Neural cell (in vitro differentiated cells): ENCODE measurements at regions not wholly inside any gene's neighbourhood (a gene's known extent, or its start where the extent isn't known, plus 50 kb on each side); places are given as distances from the start of the nearest gene placed in this dataset.

ENCODE experiments used
- EP300 ChIP-seq: fragments of 450-650 bp; conservative IDR thresholded peaks from 2 replicates; pipeline ENCODE4 v1.6.1; 2014; ENCODE audit warnings: antibody characterized with exemption, mild to moderate bottlenecking, moderate library complexity; ENCODE audit not compliant: poor library complexity, severe bottlenecking
- EZH2 ChIP-seq: fragments of 200-600, 300-800 bp; shearing (Covaris generic), sonication (generic); IDR thresholded peaks from 2 replicates; pipeline ENCODE4 v1.6.1; 2014; ENCODE audit warnings: antibody characterized with exemption, low read length, borderline replicate concordance, mild to moderate bottlenecking; ENCODE audit not compliant: insufficient read depth, poor library complexity, severe bottlenecking
- MXI1 ChIP-seq: fragments of 450-650 bp; conservative IDR thresholded peaks from 2 replicates; pipeline ENCODE4 v1.6.1; 2014; ENCODE audit warnings: antibody characterized with exemption, mild to moderate bottlenecking; ENCODE audit not compliant: poor library complexity, severe bottlenecking
- POLR2AphosphoS5 ChIP-seq: IDR thresholded peaks from 2 replicates; pipeline ENCODE4 v1.6.1; 2012
- RAD21 ChIP-seq: fragments of 450-650 bp; conservative IDR thresholded peaks from 2 replicates; pipeline ENCODE4 v1.6.1; 2014; ENCODE audit warnings: antibody characterized with exemption, mild to moderate bottlenecking, moderate library complexity
- SMC3 ChIP-seq: fragments of 450-650 bp; conservative IDR thresholded peaks from 2 replicates; pipeline ENCODE4 v1.6.1; 2014; ENCODE audit warnings: antibody characterized with exemption, mild to moderate bottlenecking, moderate library complexity; ENCODE audit not compliant: poor library complexity
- TAF1 ChIP-seq: IDR thresholded peaks from 2 replicates; pipeline ENCODE4 v1.6.1; 2012; ENCODE audit warnings: low read depth
- TF ChIP-seq, protein P1 (sequence below): fragments of 450-650 bp; IDR thresholded peaks from 2 replicates; pipeline ENCODE4 v1.5.1; 2014; ENCODE audit warnings: antibody characterized with exemption, mild to moderate bottlenecking, moderate library complexity; ENCODE audit not compliant: poor library complexity, severe bottlenecking
- TF ChIP-seq, protein P2 (sequence below): IDR thresholded peaks from 2 replicates; pipeline ENCODE4 v1.6.1; 2012; ENCODE audit warnings: borderline replicate concordance

DNA sequence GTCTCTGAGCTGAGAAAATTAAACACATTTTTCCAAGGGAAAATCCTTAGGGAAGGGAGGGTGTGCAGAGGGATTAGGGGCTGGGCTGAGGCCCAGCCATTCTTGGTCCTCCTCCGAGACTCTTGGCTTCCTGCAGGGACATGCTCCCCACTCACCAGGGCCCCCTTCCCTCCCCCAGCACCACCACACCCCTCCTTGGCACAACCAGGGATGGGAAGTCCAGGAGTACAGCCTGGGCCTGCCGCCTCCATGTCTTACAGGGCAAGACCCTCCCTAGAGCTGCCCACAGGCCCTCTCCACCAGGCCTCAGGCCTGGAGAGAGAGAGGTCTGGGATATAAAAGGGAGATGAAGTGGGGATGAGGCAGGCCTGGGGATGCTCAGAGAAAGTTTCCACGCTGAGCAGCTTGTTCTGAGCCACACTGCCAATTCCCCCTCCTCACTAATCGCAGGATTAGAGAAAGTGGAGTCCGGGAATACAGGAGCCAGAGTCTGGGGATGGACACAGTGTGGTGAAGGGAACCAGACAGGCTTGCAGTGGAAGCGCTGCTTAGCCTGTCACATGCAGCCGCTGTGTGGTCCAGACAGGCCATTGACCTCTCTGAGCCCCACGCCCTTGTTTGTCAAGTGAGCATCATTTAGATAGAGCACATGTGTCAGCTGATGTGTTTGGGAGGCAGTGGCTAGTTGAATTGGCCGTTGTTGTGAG, 105.5 kb downstream of the MRPL14 start:
- TF ChIP-seq TAF1 (no peak), EZH2 (no peak), EP300 (no peak), MXI1 (no peak), POLR2AphosphoS5 (no peak), RAD21 (no peak), SMC3 (no peak)
- TF ChIP-seq, protein P1, sequence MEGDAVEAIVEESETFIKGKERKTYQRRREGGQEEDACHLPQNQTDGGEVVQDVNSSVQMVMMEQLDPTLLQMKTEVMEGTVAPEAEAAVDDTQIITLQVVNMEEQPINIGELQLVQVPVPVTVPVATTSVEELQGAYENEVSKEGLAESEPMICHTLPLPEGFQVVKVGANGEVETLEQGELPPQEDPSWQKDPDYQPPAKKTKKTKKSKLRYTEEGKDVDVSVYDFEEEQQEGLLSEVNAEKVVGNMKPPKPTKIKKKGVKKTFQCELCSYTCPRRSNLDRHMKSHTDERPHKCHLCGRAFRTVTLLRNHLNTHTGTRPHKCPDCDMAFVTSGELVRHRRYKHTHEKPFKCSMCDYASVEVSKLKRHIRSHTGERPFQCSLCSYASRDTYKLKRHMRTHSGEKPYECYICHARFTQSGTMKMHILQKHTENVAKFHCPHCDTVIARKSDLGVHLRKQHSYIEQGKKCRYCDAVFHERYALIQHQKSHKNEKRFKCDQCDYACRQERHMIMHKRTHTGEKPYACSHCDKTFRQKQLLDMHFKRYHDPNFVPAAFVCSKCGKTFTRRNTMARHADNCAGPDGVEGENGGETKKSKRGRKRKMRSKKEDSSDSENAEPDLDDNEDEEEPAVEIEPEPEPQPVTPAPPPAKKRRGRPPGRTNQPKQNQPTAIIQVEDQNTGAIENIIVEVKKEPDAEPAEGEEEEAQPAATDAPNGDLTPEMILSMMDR: no peak
- TF ChIP-seq, protein P2, sequence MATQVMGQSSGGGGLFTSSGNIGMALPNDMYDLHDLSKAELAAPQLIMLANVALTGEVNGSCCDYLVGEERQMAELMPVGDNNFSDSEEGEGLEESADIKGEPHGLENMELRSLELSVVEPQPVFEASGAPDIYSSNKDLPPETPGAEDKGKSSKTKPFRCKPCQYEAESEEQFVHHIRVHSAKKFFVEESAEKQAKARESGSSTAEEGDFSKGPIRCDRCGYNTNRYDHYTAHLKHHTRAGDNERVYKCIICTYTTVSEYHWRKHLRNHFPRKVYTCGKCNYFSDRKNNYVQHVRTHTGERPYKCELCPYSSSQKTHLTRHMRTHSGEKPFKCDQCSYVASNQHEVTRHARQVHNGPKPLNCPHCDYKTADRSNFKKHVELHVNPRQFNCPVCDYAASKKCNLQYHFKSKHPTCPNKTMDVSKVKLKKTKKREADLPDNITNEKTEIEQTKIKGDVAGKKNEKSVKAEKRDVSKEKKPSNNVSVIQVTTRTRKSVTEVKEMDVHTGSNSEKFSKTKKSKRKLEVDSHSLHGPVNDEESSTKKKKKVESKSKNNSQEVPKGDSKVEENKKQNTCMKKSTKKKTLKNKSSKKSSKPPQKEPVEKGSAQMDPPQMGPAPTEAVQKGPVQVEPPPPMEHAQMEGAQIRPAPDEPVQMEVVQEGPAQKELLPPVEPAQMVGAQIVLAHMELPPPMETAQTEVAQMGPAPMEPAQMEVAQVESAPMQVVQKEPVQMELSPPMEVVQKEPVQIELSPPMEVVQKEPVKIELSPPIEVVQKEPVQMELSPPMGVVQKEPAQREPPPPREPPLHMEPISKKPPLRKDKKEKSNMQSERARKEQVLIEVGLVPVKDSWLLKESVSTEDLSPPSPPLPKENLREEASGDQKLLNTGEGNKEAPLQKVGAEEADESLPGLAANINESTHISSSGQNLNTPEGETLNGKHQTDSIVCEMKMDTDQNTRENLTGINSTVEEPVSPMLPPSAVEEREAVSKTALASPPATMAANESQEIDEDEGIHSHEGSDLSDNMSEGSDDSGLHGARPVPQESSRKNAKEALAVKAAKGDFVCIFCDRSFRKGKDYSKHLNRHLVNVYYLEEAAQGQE: no peak
